ENCODE measurements at regions not wholly inside any gene's neighbourhood (a gene's known extent, or its start where the extent isn't known, plus 50 kb on each side); places are given as distances from the start of the nearest gene placed in this dataset.

DNA sequence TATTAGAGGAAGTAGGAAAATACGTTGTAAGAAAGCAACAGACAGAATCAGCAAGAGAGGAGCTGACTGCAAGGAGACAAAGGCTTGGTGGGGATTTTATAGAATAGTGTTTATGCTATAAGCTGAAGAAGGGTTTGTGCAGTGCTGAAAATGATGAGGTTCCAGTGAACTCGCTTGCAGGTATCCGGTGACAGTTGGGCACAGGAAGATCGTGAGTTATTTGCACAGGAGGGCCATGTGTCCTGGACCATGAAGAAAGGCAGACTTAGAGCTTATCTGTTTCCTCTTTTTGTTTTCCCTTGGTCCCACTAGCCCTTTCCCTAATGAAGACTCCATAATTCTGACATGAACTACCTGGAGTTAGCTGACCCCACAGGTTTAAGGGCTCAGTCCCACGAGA lies 61.4 kb downstream of the NXNL2 start:
- TF ChIP-seq, protein P1, sequence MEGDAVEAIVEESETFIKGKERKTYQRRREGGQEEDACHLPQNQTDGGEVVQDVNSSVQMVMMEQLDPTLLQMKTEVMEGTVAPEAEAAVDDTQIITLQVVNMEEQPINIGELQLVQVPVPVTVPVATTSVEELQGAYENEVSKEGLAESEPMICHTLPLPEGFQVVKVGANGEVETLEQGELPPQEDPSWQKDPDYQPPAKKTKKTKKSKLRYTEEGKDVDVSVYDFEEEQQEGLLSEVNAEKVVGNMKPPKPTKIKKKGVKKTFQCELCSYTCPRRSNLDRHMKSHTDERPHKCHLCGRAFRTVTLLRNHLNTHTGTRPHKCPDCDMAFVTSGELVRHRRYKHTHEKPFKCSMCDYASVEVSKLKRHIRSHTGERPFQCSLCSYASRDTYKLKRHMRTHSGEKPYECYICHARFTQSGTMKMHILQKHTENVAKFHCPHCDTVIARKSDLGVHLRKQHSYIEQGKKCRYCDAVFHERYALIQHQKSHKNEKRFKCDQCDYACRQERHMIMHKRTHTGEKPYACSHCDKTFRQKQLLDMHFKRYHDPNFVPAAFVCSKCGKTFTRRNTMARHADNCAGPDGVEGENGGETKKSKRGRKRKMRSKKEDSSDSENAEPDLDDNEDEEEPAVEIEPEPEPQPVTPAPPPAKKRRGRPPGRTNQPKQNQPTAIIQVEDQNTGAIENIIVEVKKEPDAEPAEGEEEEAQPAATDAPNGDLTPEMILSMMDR (IDR thresholded peaks at IDR 0.05; ENCODE audit: control extremely low read depth, extremely low read depth, low read depth, missing control alignments), result no peak
- ChIA-PET POLR2A (no interaction called here), CTCF (interaction anchor here (1.1 to 2.3 kb wide), 4 partner anchors 8 to 404 kb away, joined by 3 to 8 read pairs (median 4); no protein-coding TSS in a partner anchor)

DNA sequence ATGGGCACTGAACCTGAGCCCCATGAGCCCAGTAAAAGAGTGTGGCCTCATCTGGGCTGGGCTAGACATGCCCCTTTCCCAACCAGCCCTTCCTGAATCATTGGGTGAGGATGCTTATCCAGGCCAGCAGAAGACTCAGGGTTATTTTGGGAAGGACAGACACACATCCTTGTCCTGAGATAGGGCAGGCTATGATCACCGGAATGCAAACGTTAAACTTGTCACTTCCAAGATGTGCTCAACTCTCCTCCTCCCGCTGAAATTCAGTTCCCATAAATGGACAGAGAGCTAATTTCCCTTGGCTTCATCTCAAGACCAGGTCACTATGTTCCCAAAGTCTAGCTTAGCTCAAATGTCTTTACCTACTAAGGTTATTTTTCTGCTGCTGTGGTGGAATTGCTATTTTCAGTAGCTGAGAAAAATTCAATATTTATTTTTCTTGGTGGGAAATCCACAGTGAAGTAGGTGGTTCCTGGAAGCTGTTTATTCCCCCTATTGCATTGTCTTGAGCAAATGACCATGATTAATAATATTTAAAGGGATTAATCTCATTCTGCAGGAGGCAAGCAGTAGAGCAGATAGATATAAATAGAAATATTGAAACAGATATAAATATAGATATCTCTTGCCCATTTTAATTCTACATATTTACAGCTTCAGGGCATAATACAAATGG lies 70.0 kb downstream of the NXNL2 start:
- ChIA-PET CTCF (interaction anchor here (0.8 to 2.9 kb wide), 4 partner anchors 8 to 26 kb away, joined by 3 to 8 read pairs (median 4); no protein-coding TSS in a partner anchor), POLR2A (no interaction called here)
- DNase-seq (ENCODE audit: extremely low spot score), result no peak
- TF ChIP-seq, protein P1 (IDR thresholded peaks at IDR 0.05; ENCODE audit: control extremely low read depth, extremely low read depth, low read depth, missing control alignments), result no peak

More for the DNA sequence above, 61.4 kb downstream of the NXNL2 start:
- DNase-seq (ENCODE audit: extremely low spot score), result no peak

DNA sequence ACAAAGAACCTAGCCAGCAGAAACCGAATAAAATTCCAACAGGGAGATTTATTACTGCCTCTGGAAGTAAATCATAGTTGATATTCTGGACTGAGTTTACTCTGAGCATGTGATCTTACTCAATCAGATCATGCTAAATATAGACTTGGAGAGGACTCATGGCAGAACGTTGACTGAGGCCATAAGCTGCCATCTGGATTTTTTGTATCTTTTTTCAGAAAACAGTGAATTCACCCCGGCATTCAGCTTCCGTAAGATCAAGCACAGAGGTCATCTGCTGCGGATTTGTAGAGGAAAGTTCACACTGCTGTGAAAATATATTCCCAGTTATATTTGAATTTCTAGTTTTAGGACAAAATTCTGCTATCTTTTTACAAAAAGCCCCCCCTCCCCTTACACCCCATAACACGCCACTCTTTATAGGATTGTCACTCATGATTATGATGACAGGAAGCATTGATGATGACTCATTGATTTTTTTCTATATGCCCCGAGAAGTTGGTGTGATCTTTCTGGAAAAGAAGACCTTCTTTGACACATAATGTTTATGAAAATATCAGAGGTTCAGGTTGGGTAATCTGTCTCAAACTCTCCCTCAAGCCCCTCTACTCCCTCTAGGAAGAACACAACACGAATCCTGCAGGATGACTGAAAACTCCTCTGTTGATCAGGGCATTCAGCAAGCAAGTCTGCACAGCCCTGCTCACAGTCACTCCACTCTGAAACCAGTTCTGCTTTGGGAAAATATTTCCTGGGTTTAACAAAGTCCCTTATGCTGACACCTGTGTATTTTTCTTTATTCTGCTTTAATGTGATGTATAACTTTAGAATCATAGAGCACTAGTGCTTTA lies 70.8 kb downstream of the NXNL2 start:
- ChIA-PET CTCF (interaction anchor here (0.8 to 2.9 kb wide), 2 partner anchors 10 to 395 kb away, joined by 3 to 8 read pairs; no protein-coding TSS in a partner anchor), POLR2A (no interaction called here)
- TF ChIP-seq, protein P1 (IDR thresholded peaks at IDR 0.05; ENCODE audit: control extremely low read depth, extremely low read depth, low read depth, missing control alignments), result no peak
- DNase-seq (ENCODE audit: extremely low spot score), result no peak

DNA sequence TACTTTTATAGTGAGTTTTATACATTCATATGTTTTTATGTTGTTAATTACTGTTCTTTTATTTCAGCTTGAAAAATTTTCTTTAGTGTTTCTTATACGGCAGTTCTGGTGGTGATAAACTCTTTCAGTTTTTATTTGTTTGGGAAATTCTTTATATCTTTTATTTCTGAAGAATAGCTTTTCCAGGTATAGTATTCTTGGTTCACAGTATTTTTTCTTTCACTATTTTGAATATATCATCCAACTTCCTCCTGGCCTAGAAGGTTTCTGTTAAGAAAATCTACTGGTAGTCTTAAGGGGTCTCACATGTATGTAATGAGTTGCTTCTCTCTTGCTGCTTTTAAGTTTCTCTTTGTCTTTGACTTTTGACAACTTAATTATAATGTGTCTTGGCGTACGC lies 79.4 kb downstream of the NXNL2 start:
- DNase-seq (ENCODE audit: extremely low spot score), result no peak
- CTCF ChIA-PET, result interaction anchor here (1.2 kb wide), 1 partner anchor 21 kb away, joined by 3 read pairs; no protein-coding TSS in a partner anchor
- POLR2A ChIA-PET, result no interaction called here
- TF ChIP-seq, protein P1 (IDR thresholded peaks at IDR 0.05; ENCODE audit: control extremely low read depth, extremely low read depth, low read depth, missing control alignments), result no peak

DNA sequence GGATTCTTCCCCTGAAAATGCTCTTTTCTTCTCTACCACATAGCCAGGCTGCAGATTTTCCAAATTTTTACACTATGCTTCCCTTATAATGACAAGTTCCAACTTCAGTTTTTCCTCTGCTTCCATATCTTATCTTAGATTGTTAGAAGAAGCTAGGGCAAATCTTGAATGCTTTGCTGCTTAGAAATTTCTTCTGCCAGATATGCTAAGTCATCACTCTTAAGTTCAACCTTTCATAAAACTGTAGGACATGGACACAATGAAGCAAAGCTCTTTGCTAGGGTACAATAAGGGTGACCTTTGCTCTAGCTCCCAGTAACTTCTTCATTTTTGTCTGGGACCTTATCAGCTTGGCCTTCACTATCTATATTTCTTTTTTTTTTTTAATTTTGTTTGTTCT lies 88.7 kb downstream of the NXNL2 start:
- TF ChIP-seq, protein P1 (IDR thresholded peaks at IDR 0.05; ENCODE audit: control extremely low read depth, extremely low read depth, low read depth, missing control alignments), result no peak
- CTCF ChIA-PET, result no interaction called here
- POLR2A ChIA-PET, result no interaction called here
- DNase-seq (ENCODE audit: extremely low spot score), result no peak

DNA sequence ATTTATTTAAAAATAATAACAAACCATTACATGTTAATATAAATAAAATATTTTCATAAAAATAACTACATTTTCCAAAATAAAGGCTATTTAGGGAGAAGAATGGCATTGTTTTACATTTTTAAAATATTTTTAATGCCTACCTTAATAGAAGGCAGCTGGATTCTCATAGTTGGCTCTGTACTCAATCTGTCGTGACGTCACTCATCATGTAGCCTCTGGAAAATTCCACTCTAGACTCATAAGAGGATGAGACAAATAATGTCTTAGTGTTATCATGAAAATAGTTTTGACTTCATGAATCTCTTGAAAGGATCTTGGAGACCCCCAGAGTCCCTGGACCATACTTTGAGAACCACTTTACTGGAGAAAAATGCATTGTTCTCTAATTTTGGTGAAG lies 93.1 kb downstream of the NXNL2 start:
- no peak for DNase-seq (ENCODE audit: extremely low spot score)
- ChIA-PET POLR2A (no interaction called here), CTCF (no interaction called here)
- TF ChIP-seq, protein P1 (IDR thresholded peaks at IDR 0.05; ENCODE audit: control extremely low read depth, extremely low read depth, low read depth, missing control alignments), result no peak

All from GM10248 (cell line).